CD4-positive, CD25-positive, alpha-beta regulatory T cell (primary cell): ENCODE measurements at regions not wholly inside any gene's neighbourhood (a gene's known extent, or its start where the extent isn't known, plus 50 kb on each side); places are given as distances from the start of the nearest gene placed in this dataset.
"Not testable (repeated sequence)": the region's sequence is repeated elsewhere in the genome, so short reads cannot be mapped to it uniquely, and the experiment has no call there.

ENCODE experiments used
- ATAC-seq, 2 donors: fragments of 150-1000 bp; cut with Tn5 transposase; one replicate each; pipeline ENCODE4 v1.10.0; 2021; ENCODE audit warnings: low read depth in 2 of 2, moderate number of reproducible peaks in 2 of 2, moderate library complexity in 1 of 2
- DNase-seq, 3 donors: peaks; one replicate each; pipeline versions ENCODE4 v3.0.0 to v3.0.0-alpha.2; 2012 to 2022; ENCODE audit warnings: mixed read lengths in 1 of 3
- H3K27ac ChIP-seq: one replicate; pipeline ENCODE4 v1.7.0; 2013; ENCODE audit warnings: mild to moderate bottlenecking, low read length; ENCODE audit not compliant: insufficient read depth, poor library complexity, severe bottlenecking
- H3K27me3 ChIP-seq: one replicate; pipeline ENCODE4 v1.7.0; 2013; ENCODE audit warnings: low read length; ENCODE audit not compliant: control insufficient read depth, insufficient read depth
- H3K36me3 ChIP-seq: one replicate; pipeline ENCODE4 v1.7.0; 2013; ENCODE audit warnings: mild to moderate bottlenecking, low read length, moderate library complexity; ENCODE audit not compliant: control insufficient read depth, insufficient read depth
- H3K4me1 ChIP-seq: 2 replicates; pipeline ENCODE4 v1.7.0; 2013; ENCODE audit warnings: mild to moderate bottlenecking, low read length; ENCODE audit not compliant: insufficient read depth, control insufficient read depth, poor library complexity, severe bottlenecking
- H3K4me3 ChIP-seq: one replicate; pipeline ENCODE4 v1.7.0; 2013; ENCODE audit warnings: low read depth, mild to moderate bottlenecking, low read length, moderate library complexity
- H3K9me3 ChIP-seq, 2 experiments: 1 replicate in 1 of 2; 2 replicates in 1 of 2; pipeline ENCODE4 v1.7.0; 2013; ENCODE audit warnings: low read length in 2 of 2, mild to moderate bottlenecking in 1 of 2, moderate library complexity in 1 of 2; ENCODE audit not compliant: control insufficient read depth in 2 of 2
- H3K27ac Mint-ChIP-seq, 3 donors: one replicate each; pipeline ENCODE4 v1.8.0; 2020 to 2022; ENCODE audit warnings: mild to moderate bottlenecking in 3 of 3, mixed read lengths in 3 of 3, moderate library complexity in 2 of 3
- H3K27me3 Mint-ChIP-seq: one replicate; pipeline ENCODE4 v1.8.0; 2022; ENCODE audit warnings: mild to moderate bottlenecking, mixed read lengths
- H3K36me3 Mint-ChIP-seq: one replicate; pipeline ENCODE4 v1.8.0; 2020; ENCODE audit warnings: mixed read lengths
- H3K4me1 Mint-ChIP-seq, 4 donors: one replicate each; pipeline ENCODE4 v1.8.0; 2020 to 2022; ENCODE audit warnings: mixed read lengths in 4 of 4, mild to moderate bottlenecking in 1 of 4
- H3K4me3 Mint-ChIP-seq, 4 donors: one replicate each; pipeline ENCODE4 v1.8.0; 2020 to 2022; ENCODE audit warnings: mild to moderate bottlenecking in 4 of 4, mixed read lengths in 4 of 4, moderate library complexity in 3 of 4
- H3K9me3 Mint-ChIP-seq, 7 donors: one replicate each; pipeline ENCODE4 v1.8.0; 2020 to 2022; ENCODE audit warnings: mixed read lengths in 7 of 7, mild to moderate bottlenecking in 3 of 7, moderate library complexity in 2 of 7

DNA sequence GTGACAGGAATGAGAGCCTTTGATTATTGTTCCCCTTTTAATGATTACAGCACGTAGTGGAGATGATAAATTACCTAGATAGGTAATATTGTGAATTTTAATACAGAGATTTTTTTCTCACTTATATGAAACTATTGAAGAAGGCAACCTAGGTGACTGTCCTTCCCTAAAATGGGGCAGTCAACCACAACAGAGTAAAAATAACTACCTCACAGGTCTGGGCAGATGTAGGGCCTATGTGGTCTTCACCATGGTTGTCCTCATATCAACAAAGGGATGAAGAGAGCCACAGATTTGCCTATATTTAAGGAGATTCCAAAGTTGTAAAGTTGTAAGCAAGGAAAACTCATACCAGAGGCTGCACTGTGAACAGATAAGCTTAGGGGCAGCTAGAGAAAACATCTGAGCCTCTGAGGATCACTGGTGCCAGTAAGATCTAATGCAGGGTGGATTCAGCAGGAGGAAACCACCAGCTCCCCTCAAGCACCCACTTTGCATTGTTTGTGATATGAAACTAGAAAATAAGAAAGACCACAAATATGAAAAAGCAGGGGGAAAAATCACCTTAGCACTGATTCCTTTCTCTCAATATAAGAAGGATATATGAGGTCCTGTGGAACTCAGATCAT lies 547.9 kb upstream of the GALNTL6 start:
- H3K27me3 Mint-ChIP-seq, result no peaks in the 10 kb centered on the region
- H3K27ac Mint-ChIP-seq, result no peak overlapping the region

DNA sequence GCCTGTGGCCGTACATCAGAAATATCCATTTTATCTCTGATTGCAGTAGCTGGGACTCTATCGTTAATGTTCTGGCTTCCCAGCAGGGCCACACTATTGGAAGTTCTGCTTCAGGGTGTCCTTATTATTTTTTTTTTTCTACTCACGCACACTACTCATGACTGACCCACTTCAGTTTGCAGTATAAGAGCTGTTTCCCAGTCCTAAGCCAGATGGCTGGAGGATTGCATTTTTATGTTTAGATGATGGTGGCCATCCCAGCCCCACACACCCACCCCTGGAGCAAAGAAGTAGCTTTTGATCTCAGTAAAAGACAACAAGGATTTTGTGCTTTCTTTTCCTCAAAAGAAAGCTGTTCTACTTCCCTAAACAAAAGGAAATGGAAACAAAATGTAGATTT lies 557.0 kb upstream of the GALNTL6 start:
- Histone ChIP-seq H3K4me3 (no peak overlapping the region), H3K27me3 (no peaks in the 10 kb centered on the region), H3K4me1 (no peaks in the 10 kb centered on the region), H3K27ac (no peak overlapping the region), H3K9me3 (peaks cover 0 to 2% of the 10 kb centered on the region in 2 experiments), H3K36me3 (no peaks in the 10 kb centered on the region)
- DNase-seq (no peak), ATAC-seq (no peak)
- H3K4me1 Mint-ChIP-seq, result no peaks in the 10 kb centered on the region
- no peak overlapping the region for H3K4me3 Mint-ChIP-seq
- no peak overlapping the region for H3K27ac Mint-ChIP-seq
- H3K27me3 Mint-ChIP-seq, result no peaks in the 10 kb centered on the region
- no peaks in the 10 kb centered on the region for H3K36me3 Mint-ChIP-seq
- peaks cover 0 to 18% (median 6%) of the 10 kb centered on the region in 7 donors for H3K9me3 Mint-ChIP-seq

More for the DNA sequence above, 547.9 kb upstream of the GALNTL6 start:
- H3K36me3 Mint-ChIP-seq, result no peaks in the 10 kb centered on the region
- no peak overlapping the region for H3K4me3 Mint-ChIP-seq
- H3K4me1 ChIP-seq, result no peaks in the 10 kb centered on the region
- H3K4me3 ChIP-seq, result no peak overlapping the region
- no peaks in the 10 kb centered on the region for H3K4me1 Mint-ChIP-seq
- peaks cover 2 to 8% of the 10 kb centered on the region in 2 experiments for H3K9me3 ChIP-seq
- ATAC-seq, result no peak
- no peaks in the 10 kb centered on the region for H3K27me3 ChIP-seq
- DNase-seq, result no peak
- H3K36me3 ChIP-seq, result no peaks in the 10 kb centered on the region
- H3K27ac ChIP-seq, result no peak overlapping the region
- H3K9me3 Mint-ChIP-seq, result peaks cover 0 to 15% (median 9%) of the 10 kb centered on the region in 7 donors

DNA sequence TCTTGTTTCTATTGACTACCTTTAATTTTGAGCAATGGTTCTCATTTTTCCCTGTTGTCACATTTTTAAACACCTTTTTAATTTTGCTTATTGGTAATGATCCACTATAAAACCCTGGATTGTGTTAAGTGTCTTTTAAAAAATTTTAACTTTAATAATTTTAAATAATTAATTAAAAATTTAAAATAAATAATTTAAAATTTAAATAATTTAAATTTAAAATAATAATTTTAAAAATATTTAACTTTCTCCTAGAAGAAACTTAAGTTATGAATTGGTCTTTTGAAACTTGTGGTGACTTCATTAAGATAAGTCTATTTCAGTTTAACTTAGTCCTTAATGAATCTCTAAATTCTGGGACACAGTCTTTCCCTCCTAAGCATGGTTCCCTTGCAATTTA lies 566.3 kb upstream of the GALNTL6 start:
- no peak overlapping the region for H3K4me3 Mint-ChIP-seq

DNA sequence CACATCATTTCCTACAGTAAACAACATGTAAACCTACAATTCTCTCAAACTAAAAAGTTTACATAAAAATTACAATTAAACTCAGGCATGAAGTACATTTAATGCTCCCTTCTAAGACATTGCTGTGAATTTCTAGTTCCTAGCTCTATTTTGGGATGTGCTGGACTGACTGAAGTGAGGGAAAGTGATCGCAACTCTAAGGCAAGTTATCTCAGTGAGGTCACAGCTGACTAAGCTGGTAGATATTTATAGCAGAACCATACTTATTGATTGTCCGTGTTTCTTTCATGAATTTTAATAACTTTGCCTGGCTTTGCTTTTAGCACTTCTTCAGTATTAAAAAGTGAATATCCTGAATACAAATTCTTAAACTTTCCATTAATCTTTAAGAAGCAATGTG lies 570.4 kb upstream of the GALNTL6 start:
- Histone ChIP-seq H3K4me1 (no peaks in the 10 kb centered on the region), H3K27ac (no peak overlapping the region), H3K36me3 (no peaks in the 10 kb centered on the region), H3K4me3 (no peak overlapping the region), H3K27me3 (no peaks in the 10 kb centered on the region), H3K9me3 (peaks cover 0 to 6% of the 10 kb centered on the region in 2 experiments)
- no peak for DNase-seq
- no peaks in the 10 kb centered on the region for H3K27me3 Mint-ChIP-seq
- H3K27ac Mint-ChIP-seq, result no peak overlapping the region
- no peak for ATAC-seq
- no peaks in the 10 kb centered on the region for H3K36me3 Mint-ChIP-seq
- no peaks in the 10 kb centered on the region for H3K4me1 Mint-ChIP-seq
- peaks cover 0 to 10% (median 6%) of the 10 kb centered on the region in 7 donors for H3K9me3 Mint-ChIP-seq
- H3K4me3 Mint-ChIP-seq, result peak overlapping the region in 1 of 4 donors; percentile 1

More for the DNA sequence above, 566.3 kb upstream of the GALNTL6 start:
- no peak overlapping the region for H3K27ac Mint-ChIP-seq
- H3K9me3 Mint-ChIP-seq, result peaks cover 4 to 23% (median 10%) of the 10 kb centered on the region in 7 donors
- no peaks in the 10 kb centered on the region for H3K4me1 Mint-ChIP-seq
- H3K36me3 Mint-ChIP-seq, result no peaks in the 10 kb centered on the region
- Histone ChIP-seq H3K36me3 (no peaks in the 10 kb centered on the region), H3K27me3 (no peaks in the 10 kb centered on the region), H3K4me3 (no peak overlapping the region), H3K27ac (no peak overlapping the region), H3K9me3 (no peaks in the 10 kb centered on the region), H3K4me1 (no peaks in the 10 kb centered on the region)
- DNase-seq (no peak), ATAC-seq (no peak)
- no peaks in the 10 kb centered on the region for H3K27me3 Mint-ChIP-seq

DNA sequence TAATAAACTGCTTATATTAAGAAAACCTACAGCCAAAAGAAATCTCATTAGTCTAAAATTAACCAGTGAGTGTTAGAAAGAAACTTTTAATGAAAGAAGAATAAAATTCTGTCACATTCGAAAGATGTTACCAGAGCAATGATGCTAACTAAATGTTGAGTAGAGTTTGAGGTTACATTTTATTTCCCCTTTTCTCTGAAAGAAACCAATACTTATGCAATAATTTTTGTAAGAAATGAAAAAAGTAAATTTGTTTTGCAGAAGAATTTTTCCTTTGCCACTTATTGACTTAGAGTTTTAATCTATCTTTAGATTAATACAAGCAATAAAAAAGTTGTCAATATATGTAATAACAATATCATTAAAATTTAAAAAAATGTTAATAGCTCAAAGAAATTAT lies 574.0 kb upstream of the GALNTL6 start:
- Histone ChIP-seq H3K27me3 (no peaks in the 10 kb centered on the region), H3K9me3 (peaks cover 0 to 6% of the 10 kb centered on the region in 2 experiments), H3K4me1 (no peaks in the 10 kb centered on the region), H3K27ac (no peak overlapping the region), H3K36me3 (no peaks in the 10 kb centered on the region), H3K4me3 (no peak overlapping the region)
- H3K4me1 Mint-ChIP-seq, result no peaks in the 10 kb centered on the region
- H3K27me3 Mint-ChIP-seq, result no peaks in the 10 kb centered on the region
- H3K4me3 Mint-ChIP-seq, result no peak overlapping the region
- peaks cover 0 to 17% (median 2%) of the 10 kb centered on the region in 7 donors for H3K9me3 Mint-ChIP-seq
- DNase-seq (no peak), ATAC-seq (no peak)
- no peak overlapping the region for H3K27ac Mint-ChIP-seq
- H3K36me3 Mint-ChIP-seq, result no peaks in the 10 kb centered on the region

DNA sequence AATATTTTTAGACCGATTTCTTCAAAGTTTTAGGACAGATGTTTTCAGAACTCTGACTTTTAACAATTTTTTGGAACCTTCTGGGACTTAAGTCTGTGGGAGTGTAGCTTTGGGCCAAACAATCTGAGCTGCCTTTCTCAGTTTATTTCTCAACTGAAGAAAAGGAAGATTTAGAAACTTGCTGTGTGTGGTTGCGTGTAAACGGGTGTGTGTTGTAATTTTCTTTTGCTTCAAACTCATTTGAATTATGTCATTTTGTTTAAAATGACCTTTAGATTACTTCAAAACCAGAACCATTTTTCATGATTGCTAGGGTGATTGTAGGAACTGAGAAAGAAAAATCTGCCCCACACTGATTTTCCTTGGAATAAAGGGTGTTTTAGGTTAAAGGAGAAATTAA lies 577.7 kb upstream of the GALNTL6 start:
- H3K27me3 Mint-ChIP-seq, result no peaks in the 10 kb centered on the region
- H3K4me3 Mint-ChIP-seq, result no peak overlapping the region
- no peak overlapping the region for H3K4me3 ChIP-seq
- H3K36me3 ChIP-seq, result no peaks in the 10 kb centered on the region
- H3K27ac ChIP-seq, result no peak overlapping the region
- H3K9me3 Mint-ChIP-seq, result peaks cover 0 to 8% (median under 1%) of the 10 kb centered on the region in 7 donors
- H3K4me1 ChIP-seq, result no peaks in the 10 kb centered on the region
- no peak for ATAC-seq
- H3K27me3 ChIP-seq, result no peaks in the 10 kb centered on the region
- H3K4me1 Mint-ChIP-seq, result no peaks in the 10 kb centered on the region
- no peaks in the 10 kb centered on the region for H3K36me3 Mint-ChIP-seq
- H3K9me3 ChIP-seq, result peaks cover 0 to 6% of the 10 kb centered on the region in 2 experiments
- DNase-seq, result no peak
- H3K27ac Mint-ChIP-seq, result no peak overlapping the region

DNA sequence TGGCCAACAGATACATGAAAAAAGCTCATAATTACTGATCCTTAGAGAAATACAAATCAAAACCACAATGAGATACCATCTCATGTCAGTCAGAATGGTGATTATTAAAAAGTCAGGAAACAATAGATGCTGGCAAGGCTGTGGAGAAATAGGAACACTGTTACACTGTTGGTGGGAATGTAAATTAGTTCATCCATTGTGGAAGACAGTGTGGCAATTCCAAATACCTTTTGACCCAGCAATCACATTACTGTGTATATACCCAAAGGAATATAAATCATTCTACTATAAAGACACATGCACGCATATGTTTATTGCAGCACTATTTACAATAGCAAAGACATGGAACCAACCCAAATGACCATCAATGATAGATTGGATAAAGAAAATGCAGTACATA lies 583.9 kb upstream of the GALNTL6 start:
- H3K4me1 Mint-ChIP-seq, H3K36me3 ChIP-seq, ATAC-seq, H3K27me3 Mint-ChIP-seq, H3K9me3 ChIP-seq, H3K4me3 Mint-ChIP-seq, H3K36me3 Mint-ChIP-seq, DNase-seq, H3K27me3 ChIP-seq, H3K27ac Mint-ChIP-seq, H3K27ac ChIP-seq, H3K4me3 ChIP-seq, H3K4me1 ChIP-seq: not testable (repeated sequence)
- H3K9me3 Mint-ChIP-seq, result peaks cover 2 to 14% (median 7%) of the 10 kb centered on the region in 7 donors

DNA sequence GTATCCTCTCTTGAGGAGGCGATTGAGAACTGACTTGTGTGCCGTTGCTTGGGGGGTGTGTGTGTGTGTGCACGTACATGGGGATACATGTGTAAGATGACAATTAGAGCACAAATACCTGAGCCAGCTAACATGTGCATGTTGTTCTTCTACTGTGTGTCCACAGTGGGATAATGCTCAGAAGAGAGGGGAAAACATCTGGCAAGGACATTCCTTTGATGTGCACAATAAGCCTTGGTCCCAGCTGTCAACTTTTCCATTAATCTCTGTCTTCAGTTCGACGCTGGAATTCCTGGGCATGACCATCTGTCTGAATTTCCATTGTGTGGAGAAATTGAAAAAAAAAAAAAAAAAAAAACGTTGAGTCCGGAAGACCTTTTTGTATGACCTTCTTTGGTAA lies 592.0 kb upstream of the GALNTL6 start:
- Mint-ChIP-seq H3K4me3 (no peak overlapping the region), H3K4me1 (no peaks in the 10 kb centered on the region), H3K27me3 (no peaks in the 10 kb centered on the region)

More for the DNA sequence above, 592.0 kb upstream of the GALNTL6 start:
- Histone ChIP-seq H3K4me1 (no peaks in the 10 kb centered on the region), H3K36me3 (no peaks in the 10 kb centered on the region), H3K27me3 (no peaks in the 10 kb centered on the region), H3K9me3 (no peaks in the 10 kb centered on the region), H3K27ac (no peak overlapping the region), H3K4me3 (no peak overlapping the region)
- Mint-ChIP-seq H3K36me3 (no peaks in the 10 kb centered on the region), H3K27ac (no peak overlapping the region), H3K9me3 (peaks cover 2 to 15% (median 8%) of the 10 kb centered on the region in 7 donors)
- DNase-seq, result no peak
- no peak for ATAC-seq
